GM21529 (cell line): ENCODE measurements at regions not wholly inside any gene's neighbourhood (a gene's known extent, or its start where the extent isn't known, plus 50 kb on each side); places are given as distances from the start of the nearest gene placed in this dataset.

Experiments used
- ATAC-seq: cut with Tn5 transposase; IDR thresholded peaks from one replicate; pipeline ENCODE4 v1.9.1; 2021; ENCODE audit not compliant: unreplicated experiment

- ATAC-seq = no peak
Measured at GRCh38 chr20:57048027-57048869, 218.2 kb downstream of the BMP7 start.

GRCh38 chr20:57049296-57049695 lies 217.1 kb downstream of the BMP7 start:
- no peak for ATAC-seq

GRCh38 chr20:57051096-57051495 lies 215.3 kb downstream of the BMP7 start:
- no peak for ATAC-seq

- ATAC-seq = no peak
Measured at GRCh38 chr20:57053067-57053466, 213.4 kb downstream of the BMP7 start.

DNA sequence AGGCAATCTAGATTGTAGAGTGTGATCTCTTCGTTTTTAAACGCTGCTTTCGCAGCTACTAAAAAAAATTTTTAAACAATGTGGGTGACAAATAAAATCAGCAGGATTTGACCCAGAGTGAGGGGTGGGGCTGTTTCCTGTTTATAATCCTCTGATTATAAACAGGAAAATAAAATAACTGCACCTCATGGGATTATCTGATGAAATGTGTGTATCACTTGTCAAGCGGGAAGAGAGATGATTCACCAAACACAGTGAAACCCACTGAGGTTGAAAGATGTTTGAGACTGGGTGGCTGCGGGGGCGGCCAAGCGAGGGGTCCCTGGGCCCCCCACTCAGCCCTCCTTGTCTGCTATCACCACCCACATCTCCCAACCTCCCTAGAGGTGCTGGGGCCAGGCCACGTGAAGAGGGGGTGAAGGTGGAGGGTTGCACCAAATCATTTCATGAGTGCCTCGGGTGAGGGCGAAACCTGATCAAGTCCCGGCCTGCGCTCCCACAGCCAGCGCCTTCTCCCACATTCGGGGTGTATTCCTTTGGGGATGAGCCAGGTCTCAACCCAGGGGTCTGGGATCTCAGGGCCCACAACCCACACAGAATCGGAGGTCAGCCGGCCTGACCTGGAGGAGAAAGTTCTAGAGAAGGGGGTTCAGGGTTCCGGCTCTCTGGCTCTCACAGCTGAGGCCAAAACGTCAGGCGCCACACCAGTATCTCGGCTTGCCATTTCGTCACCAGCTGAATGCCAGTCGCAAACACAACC lies 212.5 kb downstream of the BMP7 start:
- no peak for ATAC-seq

DNA sequence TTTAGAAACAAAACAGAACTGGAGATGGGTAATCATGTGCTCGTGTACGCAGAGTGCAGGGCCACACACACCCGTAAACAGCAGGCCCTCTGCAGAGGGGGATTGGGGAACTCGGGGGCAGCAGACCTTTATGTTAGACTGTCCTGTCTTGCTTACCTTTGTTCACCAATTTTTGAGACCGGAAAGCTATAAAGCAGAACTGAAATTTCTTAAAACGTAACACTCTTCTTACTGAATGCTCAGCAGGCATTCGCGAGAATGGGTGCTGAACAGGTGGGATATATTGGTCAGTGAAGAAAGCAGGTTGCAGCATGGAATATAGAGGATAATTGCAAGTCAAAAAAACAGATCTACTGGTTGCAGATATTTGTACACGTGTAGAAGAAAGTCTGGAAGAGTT lies 211.1 kb downstream of the BMP7 start:
- no peak for ATAC-seq

- no peak for ATAC-seq
Measured at GRCh38 chr20:57056651-57057050, 209.8 kb downstream of the BMP7 start.

DNA sequence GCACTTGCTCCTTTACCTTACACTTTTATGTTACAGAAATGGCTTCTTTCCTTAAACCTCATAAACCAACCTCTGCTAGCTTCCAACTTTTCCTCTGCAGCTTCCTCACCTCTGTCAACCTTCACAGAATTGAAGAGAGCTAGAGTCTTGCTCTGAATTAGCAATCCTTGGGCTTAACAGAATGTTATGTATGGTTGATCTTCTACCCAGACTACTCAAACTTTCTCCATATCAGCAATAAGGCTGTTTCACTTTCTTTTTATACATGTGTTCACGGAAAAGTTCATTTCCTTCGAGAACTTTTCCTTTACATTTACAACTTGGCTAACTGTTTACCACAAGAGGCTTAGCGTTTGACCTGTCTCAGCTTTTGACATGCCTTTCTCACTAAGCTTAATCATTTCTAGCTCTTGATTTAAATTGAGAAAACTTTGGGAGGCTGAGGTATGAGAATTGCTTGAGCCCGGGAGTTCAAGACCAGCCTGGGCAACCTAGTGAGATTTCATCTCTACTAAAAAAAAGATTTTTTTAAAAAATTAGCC lies 207.3 kb downstream of the BMP7 start:
- no peak for ATAC-seq

GRCh38 chr20:57060407-57061050 lies 205.9 kb downstream of the BMP7 start:
- ATAC-seq = no peak

GRCh38 chr20:57061051-57061900 lies 205.2 kb downstream of the BMP7 start:
- no peak for ATAC-seq

- no peak for ATAC-seq
Measured at GRCh38 chr20:57062241-57062640, 204.2 kb downstream of the BMP7 start.

- ATAC-seq = no peak
Measured at GRCh38 chr20:57062696-57063270, 203.7 kb downstream of the BMP7 start.

- no peak for ATAC-seq
Measured at GRCh38 chr20:57064836-57065235, 201.6 kb downstream of the BMP7 start.

- ATAC-seq = no peak
Measured at GRCh38 chr20:57065646-57066045, 200.8 kb downstream of the BMP7 start.

- no peak for ATAC-seq
Measured at GRCh38 chr20:57066126-57066900, 200.1 kb downstream of the BMP7 start.

DNA sequence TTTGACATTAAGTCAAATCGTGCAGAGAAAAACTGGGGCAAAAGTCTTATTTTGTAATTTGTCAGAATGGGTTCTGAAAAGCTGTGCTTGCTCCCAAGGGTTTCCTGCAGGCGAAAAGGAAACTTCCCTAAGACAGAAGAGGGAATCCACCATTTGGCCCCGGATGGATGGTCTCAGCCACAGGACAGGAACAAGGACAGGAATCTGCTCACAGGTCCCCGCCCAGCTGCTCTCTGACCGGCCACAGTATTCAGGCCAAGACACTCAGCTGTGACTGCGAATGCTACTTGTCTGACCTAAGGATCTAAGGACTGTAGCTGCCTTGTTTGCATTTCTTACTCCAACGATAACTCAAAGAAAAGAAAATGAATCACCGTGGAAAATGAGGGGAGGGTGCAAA lies 197.0 kb downstream of the BMP7 start:
- ATAC-seq = no peak

DNA sequence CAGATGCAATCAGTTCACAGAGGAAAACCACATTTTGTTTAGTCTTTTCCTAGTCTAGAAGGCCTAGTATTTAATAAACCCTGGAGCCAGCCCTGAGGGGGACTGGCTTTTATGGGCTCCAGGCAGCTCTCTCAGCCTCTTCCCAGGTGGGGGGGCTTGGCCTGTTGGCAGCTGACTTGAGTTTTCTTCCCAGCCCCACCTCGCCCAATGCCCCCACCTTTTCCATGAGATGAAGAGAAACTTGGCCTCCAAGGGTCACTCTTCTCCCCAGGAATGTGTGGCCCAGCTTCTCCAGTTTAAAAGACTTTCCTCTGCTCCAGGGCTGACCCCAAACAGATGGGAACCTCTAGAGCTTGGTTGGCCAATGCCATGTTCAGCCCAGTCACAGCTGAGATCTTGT lies 196.1 kb downstream of the BMP7 start:
- no peak for ATAC-seq

GRCh38 chr20:57071283-57071731 lies 195.1 kb downstream of the BMP7 start:
- ATAC-seq = no peak

DNA sequence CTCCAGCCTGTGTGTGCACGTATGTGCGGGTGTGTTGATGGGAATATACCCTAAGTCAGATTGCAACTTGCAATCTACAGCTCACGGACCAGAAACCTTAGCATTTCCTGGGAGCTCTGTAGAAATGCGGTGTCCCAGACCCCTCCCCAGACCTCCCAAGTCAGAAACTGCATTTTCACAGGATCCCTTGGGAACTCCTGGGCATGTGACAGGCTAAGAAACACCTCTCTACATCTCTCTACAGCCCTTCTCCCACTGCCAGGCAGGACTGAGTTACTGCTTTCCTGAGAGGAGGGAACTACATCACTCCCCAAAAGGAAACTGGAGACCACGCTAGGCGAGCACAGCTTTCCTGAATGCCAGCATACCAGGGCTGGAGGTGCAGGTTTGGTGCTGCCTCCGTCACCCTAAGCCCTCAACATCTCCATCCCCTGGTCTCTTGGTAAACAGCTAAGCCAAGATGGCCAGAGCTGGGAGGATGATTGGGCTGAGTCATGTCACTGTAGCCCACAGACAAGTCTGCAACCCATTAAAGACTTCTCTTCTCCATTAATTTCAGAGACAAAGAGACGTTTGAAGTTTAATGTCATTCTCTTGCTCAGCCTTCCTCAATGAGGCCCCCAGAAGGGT lies 194.4 kb downstream of the BMP7 start:
- no peak for ATAC-seq
